HUES64 (cell line): ENCODE measurements at regions not wholly inside any gene's neighbourhood (a gene's known extent, or its start where the extent isn't known, plus 50 kb on each side); places are given as distances from the start of the nearest gene placed in this dataset.
"Not testable (repeated sequence)": the region's sequence is repeated elsewhere in the genome, so short reads cannot be mapped to it uniquely, and the experiment has no call there.

Experiments
- H3K27ac ChIP-seq: 2 replicates; pipeline ENCODE4 v1.7.0; 2013; ENCODE audit warnings: low read depth, low read length, inconsistent platforms
- H3K27me3 ChIP-seq: 2 replicates; pipeline ENCODE4 v1.6.1; 2013; ENCODE audit warnings: mild to moderate bottlenecking, low read length; ENCODE audit not compliant: insufficient read depth
- H3K36me3 ChIP-seq: 2 replicates; pipeline ENCODE4 v1.6.1; 2013; ENCODE audit warnings: mild to moderate bottlenecking, low read length; ENCODE audit not compliant: insufficient read depth
- H3K4me1 ChIP-seq: 2 replicates; pipeline ENCODE4 v1.6.1; 2013; ENCODE audit warnings: mild to moderate bottlenecking, low read length, moderate library complexity; ENCODE audit not compliant: insufficient read depth
- H3K4me3 ChIP-seq: 2 replicates; pipeline ENCODE4 v1.5.1; 2013; ENCODE audit warnings: mild to moderate bottlenecking, low read length, moderate library complexity
- H3K9ac ChIP-seq: 2 replicates; pipeline ENCODE4 v1.6.1; 2013; ENCODE audit warnings: mild to moderate bottlenecking, low read depth, low read length
- H3K9me3 ChIP-seq: 2 replicates; pipeline ENCODE4 v1.6.1; 2013; ENCODE audit warnings: low read depth, low read length; ENCODE audit not compliant: insufficient read depth
- WGBS: fragments of 150-250, 120-280 bp; methylation state at CpG from one replicate; pipeline ENCODE4 v1.1.7; 2013; ENCODE audit warnings: missing lambda C conversion rate; 5-methylcytosine and 5-hydroxymethylcytosine counted together

DNA sequence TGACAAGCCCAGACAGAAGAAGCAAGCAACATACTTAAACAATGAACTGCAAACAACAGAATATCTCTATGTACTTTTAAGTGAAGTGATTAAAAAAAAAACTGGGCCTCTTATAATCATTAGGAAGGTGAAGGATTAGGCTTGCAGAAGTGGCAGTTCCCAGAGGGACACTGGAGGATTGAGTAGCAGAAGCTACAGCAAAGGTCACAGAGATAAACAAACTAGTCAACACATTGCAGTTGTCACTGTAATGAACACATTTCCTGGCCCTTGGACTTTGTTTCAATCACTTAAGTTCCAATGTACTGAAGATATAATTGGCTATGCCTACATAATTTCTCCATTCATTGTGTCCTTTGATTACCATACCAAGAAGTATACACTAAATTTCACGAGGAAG is 1498.8 kb downstream of the SLITRK5 start:
- Histone ChIP-seq H3K4me3 (no peak overlapping the region), H3K9ac (no peak overlapping the region), H3K36me3 (no peaks in the 10 kb centered on the region), H3K4me1 (no peaks in the 10 kb centered on the region), H3K27me3 (no peaks in the 10 kb centered on the region), H3K9me3 (no peaks in the 10 kb centered on the region), H3K27ac (no peak overlapping the region)
- WGBS: 100% methylated on average over 1 of the region's 1 CpG

DNA sequence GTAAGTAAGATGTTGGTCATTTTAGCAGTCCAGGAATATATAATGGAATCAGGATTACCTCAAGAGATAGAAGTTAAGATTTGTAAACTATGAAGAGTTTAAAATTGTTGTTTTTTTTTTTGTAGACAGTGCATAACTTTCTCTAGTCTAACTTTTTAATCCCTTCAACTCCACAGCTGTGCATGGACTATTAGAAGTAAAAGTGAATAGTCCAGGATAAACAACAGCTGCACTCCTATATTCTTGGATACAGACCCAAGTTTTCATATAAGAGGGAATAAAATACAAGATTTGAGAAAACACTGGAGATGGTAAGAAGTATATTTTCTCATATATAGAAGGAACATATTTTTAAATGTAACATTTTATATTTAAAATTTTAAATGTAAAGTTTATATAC is 1509.9 kb downstream of the SLITRK5 start:
- Histone ChIP-seq H3K27me3 (no peaks in the 10 kb centered on the region), H3K36me3 (no peaks in the 10 kb centered on the region), H3K4me1 (no peaks in the 10 kb centered on the region), H3K27ac (no peak overlapping the region), H3K4me3 (no peak overlapping the region), H3K9me3 (peaks cover 12% of the 10 kb centered on the region), H3K9ac (no peak overlapping the region)

DNA sequence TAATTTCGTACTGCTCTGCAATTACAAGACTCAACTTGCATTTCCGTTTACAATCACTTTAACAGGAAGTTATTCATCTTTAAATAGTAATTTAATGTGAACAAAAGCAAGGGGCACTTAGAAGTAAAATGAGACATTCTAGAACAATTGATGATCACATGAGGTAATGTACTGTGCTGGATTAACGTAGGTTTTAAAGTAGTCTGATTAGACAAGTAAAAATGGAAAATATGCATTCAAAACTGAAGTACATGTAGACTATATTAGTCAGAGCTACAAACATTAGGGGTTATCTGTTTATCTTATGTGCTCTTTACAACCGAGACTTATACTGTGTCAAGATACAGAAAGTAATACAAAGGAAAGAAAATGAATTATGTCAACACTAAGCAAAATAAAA is 1528.0 kb downstream of the SLITRK5 start:
- Histone ChIP-seq H3K27ac (no peak overlapping the region), H3K9me3 (no peaks in the 10 kb centered on the region), H3K4me1 (no peaks in the 10 kb centered on the region), H3K36me3 (no peaks in the 10 kb centered on the region), H3K27me3 (no peaks in the 10 kb centered on the region), H3K9ac (no peak overlapping the region), H3K4me3 (no peak overlapping the region)
- WGBS: 95% methylated on average over 1 of the region's 4 CpGs

DNA sequence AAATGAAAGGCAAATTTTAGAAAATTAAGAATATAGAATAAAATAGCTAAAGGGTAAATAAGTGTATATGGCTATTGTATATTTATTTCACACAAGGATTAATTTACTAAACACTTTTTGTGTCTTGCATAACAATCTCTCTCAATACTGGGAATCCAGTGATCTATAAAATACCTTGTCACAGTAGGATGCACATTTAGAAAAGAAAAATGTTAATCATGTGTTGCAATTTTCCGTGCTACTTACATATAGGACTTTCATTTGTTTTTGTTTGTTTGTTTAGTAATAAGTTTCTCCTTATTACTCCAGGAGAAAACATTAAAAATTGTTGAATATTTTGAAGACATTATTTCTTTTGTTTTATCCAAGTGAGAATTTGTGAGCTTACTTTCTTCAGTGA is 1533.3 kb downstream of the SLITRK5 start:
- no CpG with 5 or more reads among the region's 1 CpG for whole genome bisulfite sequencing

DNA sequence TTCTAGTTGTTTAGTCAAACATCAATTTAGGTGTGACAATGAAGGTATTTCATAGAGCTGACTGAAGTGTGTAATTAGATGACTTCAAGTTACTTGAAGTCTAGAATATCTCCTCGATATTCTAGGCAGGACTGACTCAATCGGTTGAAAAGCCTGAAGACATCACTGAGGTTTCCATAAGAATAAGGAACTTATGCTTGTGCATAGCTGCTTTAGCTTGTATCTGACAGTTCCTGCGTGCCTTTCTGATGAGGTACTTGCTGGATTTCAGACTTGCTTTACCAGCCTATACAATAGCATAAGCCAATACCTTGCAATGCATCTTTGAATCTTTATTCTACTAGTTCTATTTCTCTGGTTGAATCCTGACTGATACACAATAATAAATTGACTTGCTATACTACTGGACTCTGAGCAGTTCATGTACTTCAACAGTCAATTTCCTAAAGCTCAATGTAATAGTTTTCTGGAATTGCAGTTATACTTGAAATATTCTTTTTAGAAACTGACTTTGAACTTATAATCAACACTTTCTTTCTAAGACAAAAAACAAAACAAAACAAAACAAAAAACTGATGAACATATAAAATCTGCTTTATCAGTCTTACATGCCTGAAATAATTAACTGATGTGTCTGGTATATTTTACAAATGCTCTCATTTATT is 1534.8 kb downstream of the SLITRK5 start:
- WGBS: 75% methylated on average over 3 of the region's 3 CpGs
- H3K36me3 ChIP-seq: no peaks in the 10 kb centered on the region
- no peaks in the 10 kb centered on the region for H3K4me1 ChIP-seq
- H3K9ac ChIP-seq: no peak overlapping the region
- H3K4me3 ChIP-seq: no peak overlapping the region
- no peaks in the 10 kb centered on the region for H3K9me3 ChIP-seq
- H3K27me3 ChIP-seq: no peaks in the 10 kb centered on the region
- no peak overlapping the region for H3K27ac ChIP-seq

More for the DNA sequence above, 1533.3 kb downstream of the SLITRK5 start:
- Histone ChIP-seq H3K4me1 (no peaks in the 10 kb centered on the region), H3K4me3 (no peak overlapping the region), H3K9ac (no peak overlapping the region), H3K27ac (no peak overlapping the region), H3K36me3 (no peaks in the 10 kb centered on the region), H3K27me3 (no peaks in the 10 kb centered on the region), H3K9me3 (no peaks in the 10 kb centered on the region)

DNA sequence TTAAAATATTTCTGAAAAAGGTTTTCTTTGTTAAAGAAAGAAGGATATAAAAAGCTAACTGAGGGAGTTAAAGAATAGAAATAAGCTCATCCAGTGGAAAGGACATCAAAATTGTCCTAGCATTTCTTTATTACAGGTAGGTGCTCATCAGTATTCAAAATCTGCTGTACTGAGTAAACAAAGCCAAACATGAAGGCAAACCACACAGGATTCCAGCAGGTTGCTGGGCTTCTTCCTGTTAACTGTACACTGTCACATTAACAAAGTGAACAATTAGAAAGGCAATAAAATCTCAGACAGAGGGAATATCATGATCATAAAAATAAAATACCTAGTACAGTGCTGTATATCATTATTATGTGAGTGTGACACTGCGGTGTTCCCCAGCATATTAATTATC is 1541.0 kb downstream of the SLITRK5 start:
- Histone ChIP-seq H3K27me3 (no peaks in the 10 kb centered on the region), H3K36me3 (no peaks in the 10 kb centered on the region), H3K27ac (no peak overlapping the region), H3K4me3 (no peak overlapping the region), H3K9me3 (no peaks in the 10 kb centered on the region), H3K9ac (no peak overlapping the region), H3K4me1 (no peaks in the 10 kb centered on the region)
- no CpG with 5 or more reads among the region's 1 CpG for WGBS

DNA sequence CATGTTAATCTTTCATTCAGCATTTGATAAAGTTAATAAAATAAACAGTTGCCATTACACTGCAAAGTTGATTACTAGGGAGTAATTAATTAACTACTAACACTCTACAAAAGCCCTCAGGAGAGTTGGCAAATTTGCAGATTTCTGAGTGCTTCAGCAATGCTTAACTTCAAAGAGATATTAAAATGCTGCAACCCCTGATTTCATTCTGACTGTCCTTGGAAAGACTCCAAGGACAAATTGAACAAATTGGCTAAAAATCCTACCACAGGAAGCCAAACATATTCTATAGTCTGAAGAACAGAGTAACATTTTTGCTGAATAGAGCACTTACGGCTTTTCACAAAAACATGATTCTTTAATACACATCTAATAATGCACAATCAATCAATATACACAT is 1543.0 kb downstream of the SLITRK5 start:
- Histone ChIP-seq H3K4me3 (no peak overlapping the region), H3K27me3 (no peaks in the 10 kb centered on the region), H3K36me3 (no peaks in the 10 kb centered on the region), H3K4me1 (no peaks in the 10 kb centered on the region), H3K9me3 (no peaks in the 10 kb centered on the region), H3K9ac (no peak overlapping the region), H3K27ac (no peak overlapping the region)
- WGBS: 97% methylated on average over 1 of the region's 1 CpG

DNA sequence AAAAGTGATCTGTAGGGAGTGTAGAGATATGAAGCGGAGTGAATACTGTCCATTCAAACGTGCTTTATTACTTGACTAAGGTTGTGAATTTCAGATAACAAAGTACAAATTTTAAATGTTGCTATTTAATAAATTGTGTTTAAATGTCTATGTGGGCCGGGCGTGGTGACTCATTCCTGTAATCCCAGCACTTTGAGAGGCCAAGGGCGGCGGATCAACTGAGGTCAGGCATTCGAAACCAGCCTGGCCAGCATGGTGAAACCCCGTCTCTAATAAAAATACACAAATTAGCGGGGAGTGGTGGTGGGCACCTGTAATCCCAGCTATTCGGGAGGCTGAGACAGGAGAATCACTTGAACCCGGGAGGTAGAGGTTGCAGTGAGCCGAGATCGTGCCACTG is 1544.1 kb downstream of the SLITRK5 start:
- H3K9ac ChIP-seq, H3K27ac ChIP-seq, H3K9me3 ChIP-seq, H3K27me3 ChIP-seq, H3K4me3 ChIP-seq, H3K36me3 ChIP-seq, H3K4me1 ChIP-seq: not testable (repeated sequence)
- 93% methylated on average over 13 of the region's 13 CpGs for WGBS

DNA sequence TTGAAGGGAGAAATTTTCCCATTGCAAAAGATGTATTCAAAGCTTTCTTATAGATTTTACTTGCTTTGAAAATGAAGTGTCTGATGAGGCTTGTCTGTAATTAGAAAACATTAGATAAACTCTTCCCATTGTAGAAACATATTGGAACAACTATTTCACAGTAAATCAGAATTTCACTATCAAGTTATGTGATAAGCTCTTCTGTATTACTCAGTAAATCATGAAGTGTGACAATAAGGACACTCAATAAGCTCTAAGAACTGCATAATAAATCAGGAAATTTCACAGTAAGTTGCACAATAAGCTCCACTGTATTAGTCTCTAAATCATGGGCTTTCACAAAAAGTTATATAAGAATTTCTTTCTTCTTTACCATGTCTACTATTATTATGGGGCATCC is 1546.6 kb downstream of the SLITRK5 start:
- Histone ChIP-seq H3K9me3 (peaks cover 9% of the 10 kb centered on the region), H3K9ac (no peak overlapping the region), H3K36me3 (no peaks in the 10 kb centered on the region), H3K27me3 (no peaks in the 10 kb centered on the region), H3K4me1 (no peaks in the 10 kb centered on the region), H3K27ac (no peak overlapping the region), H3K4me3 (no peak overlapping the region)

DNA sequence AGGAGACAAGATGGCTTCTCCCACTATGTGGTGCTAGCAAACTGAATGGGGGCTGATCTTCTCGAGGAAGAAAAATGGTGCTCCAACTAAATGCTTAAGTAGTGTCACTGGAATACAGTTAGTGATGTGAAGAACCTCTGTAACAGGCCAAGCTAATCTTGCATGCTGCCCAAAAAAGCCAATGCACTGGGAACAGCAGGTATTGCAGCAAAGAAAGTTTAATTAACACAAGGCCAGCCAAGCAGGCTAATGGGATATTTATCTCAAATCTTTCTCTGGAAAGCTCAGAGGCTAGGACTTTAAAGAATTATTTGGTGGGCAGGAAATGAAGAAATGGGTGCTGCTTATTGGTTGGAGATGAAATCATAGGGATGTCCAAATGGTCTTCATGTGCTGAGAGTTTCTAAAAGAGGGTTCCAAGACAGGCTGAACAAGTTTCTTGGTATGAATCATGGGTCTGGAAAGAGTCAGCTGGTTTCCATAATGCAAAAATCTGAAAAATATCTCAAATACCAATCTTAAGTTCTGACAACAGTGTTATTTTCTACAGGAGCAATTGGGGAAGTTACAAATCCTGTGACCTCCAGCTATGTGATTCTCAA is 1550.5 kb downstream of the SLITRK5 start:
- Histone ChIP-seq H3K9ac (no peak overlapping the region), H3K9me3 (peaks cover 9% of the 10 kb centered on the region), H3K27me3 (no peaks in the 10 kb centered on the region), H3K36me3 (no peaks in the 10 kb centered on the region), H3K4me1 (no peaks in the 10 kb centered on the region), H3K27ac (no peak overlapping the region), H3K4me3 (no peak overlapping the region)
- 98% methylated on average over 1 of the region's 1 CpG for WGBS

DNA sequence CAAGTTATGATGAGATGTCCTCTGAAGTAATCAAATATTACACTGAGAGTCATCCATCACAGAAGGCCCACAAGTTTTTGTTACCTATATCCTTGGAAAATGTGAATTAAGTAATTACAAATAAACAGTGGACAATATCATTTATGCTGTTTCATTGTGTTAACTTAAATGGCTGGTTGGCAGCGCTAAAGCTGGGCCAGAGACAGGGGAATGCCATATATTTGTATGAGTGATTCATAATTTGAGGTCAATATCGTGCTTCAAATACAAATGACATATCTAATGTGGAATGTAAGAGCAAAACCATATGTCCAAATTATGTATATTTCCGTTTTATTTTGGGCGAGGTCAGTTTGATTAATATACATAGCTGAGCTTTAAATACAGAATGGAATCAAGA is 1556.2 kb downstream of the SLITRK5 start:
- Histone ChIP-seq H3K4me3 (no peak overlapping the region), H3K4me1 (no peaks in the 10 kb centered on the region), H3K36me3 (no peaks in the 10 kb centered on the region), H3K27ac (no peak overlapping the region), H3K27me3 (no peaks in the 10 kb centered on the region), H3K9me3 (no peaks in the 10 kb centered on the region), H3K9ac (no peak overlapping the region)
- 75% methylated on average over 4 of the region's 4 CpGs for WGBS

DNA sequence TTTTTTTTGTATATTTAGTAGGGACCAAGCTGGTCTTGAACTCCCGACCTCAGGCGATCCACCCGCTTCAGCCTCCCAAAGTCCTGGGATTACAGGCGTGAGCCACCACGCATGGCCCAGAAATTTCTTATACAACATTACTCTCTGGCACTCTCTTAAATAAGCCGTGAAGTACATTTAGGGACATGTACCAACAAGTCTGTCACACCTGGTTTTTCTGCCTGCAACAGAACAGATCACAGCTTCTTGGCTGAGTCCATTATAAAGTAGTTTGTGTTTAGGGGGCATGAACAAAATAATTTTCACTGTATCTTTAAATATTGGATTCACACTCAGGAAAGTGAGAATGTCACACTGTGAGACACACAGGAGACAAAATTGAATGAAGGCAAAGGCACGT is 1567.3 kb downstream of the SLITRK5 start:
- no peak overlapping the region for H3K9ac ChIP-seq
- H3K27me3 ChIP-seq: no peaks in the 10 kb centered on the region
- H3K9me3 ChIP-seq: no peaks in the 10 kb centered on the region
- WGBS: 83% methylated on average over 7 of the region's 7 CpGs
- H3K4me3 ChIP-seq: no peak overlapping the region
- H3K27ac ChIP-seq: no peak overlapping the region
- no peaks in the 10 kb centered on the region for H3K4me1 ChIP-seq
- no peaks in the 10 kb centered on the region for H3K36me3 ChIP-seq
